ENCODE measurements at regions not wholly inside any gene's neighbourhood (a gene's known extent, or its start where the extent isn't known, plus 50 kb on each side); places are given as distances from the start of the nearest gene placed in this dataset.
A peak's percentile ranks its signal among the peaks of the same experiment; 100 is the strongest.

GRCh38 chr4:144509088-144510015 lies 136.6 kb upstream of the HHIP start (continued):
- TF ChIP-seq REST (IDR thresholded peaks at IDR 0.05; ENCODE audit: unreplicated experiment) (no peak), ZNF331 (CRISPR knock-in tag; IDR thresholded peaks at IDR 0.05; ENCODE audit: low read depth) (no peak), JUNB (IDR thresholded peaks at IDR 0.05; ENCODE audit: unreplicated experiment) (no peak), EZH2 (IDR thresholded peaks at IDR 0.05; ENCODE audit: low read depth, unreplicated experiment) (no peak), POLR2AphosphoS5 (IDR thresholded peaks at IDR 0.05; ENCODE audit: low read depth) (no peak), CREB1 (CRISPR knock-in tag; IDR thresholded peaks at IDR 0.05; ENCODE audit: low read depth) (no peak), CTCF (conservative IDR thresholded peaks at IDR 0.05; ENCODE audit: low read depth in 2 of 2) (no peak), ZNF114 (CRISPR knock-in tag; IDR thresholded peaks at IDR 0.05) (no peak), STAT1 (IDR thresholded peaks at IDR 0.05; ENCODE audit: unreplicated experiment) (no peak), NANOG (IDR thresholded peaks at IDR 0.05; ENCODE audit: borderline replicate concordance) (no peak), EZH2phosphoT487 (IDR thresholded peaks at IDR 0.05; ENCODE audit: unreplicated experiment) (no peak)

GRCh38 chr4:144514736-144515135 lies 131.2 kb upstream of the HHIP start:
- Histone ChIP-seq H3K4me3 (no peak overlapping the region), H3K27ac (ENCODE audit: low read depth) (no peak overlapping the region), H3K27me3 (ENCODE audit: insufficient read depth) (no peaks in the 10 kb centered on the region), H3F3A (replicated peaks; ENCODE audit: low read depth) (no peaks in the 10 kb centered on the region), H4K20me1 (replicated peaks; ENCODE audit: insufficient read depth) (no peaks in the 10 kb centered on the region), H3K79me2 (replicated peaks; ENCODE audit: insufficient read depth) (no peaks in the 10 kb centered on the region), H3K4me2 (no peak overlapping the region), H3K9me2 (ENCODE audit: insufficient read depth) (no peaks in the 10 kb centered on the region), H2AFZ (no peak overlapping the region), H3K4me1 (ENCODE audit: insufficient read depth) (no peaks in the 10 kb centered on the region), H3K36me3 (ENCODE audit: insufficient read depth) (no peaks in the 10 kb centered on the region)
- Mint-ChIP-seq H3K9me3 (no peaks in the 10 kb centered on the region), H3K4me3 (no peak overlapping the region), H3K27ac (no peak overlapping the region), H3K27me3 (ENCODE audit: insufficient read depth, low read depth, poor library complexity) (no peaks in the 10 kb centered on the region), H3K36me3 (ENCODE audit: low read depth) (no peaks in the 10 kb centered on the region), H3K4me1 (peaks cover 4% of the 10 kb centered on the region; the same call in 1 of the 3 replicates)
- ATAC-seq (no peak), DNase-seq (ENCODE audit: low spot score) (peak; percentile 32)
- TF ChIP-seq STAT1 (IDR thresholded peaks at IDR 0.05; ENCODE audit: unreplicated experiment) (no peak), EZH2 (IDR thresholded peaks at IDR 0.05; ENCODE audit: low read depth, unreplicated experiment) (no peak), CREB1 (CRISPR knock-in tag; IDR thresholded peaks at IDR 0.05; ENCODE audit: low read depth) (no peak), ZNF114 (CRISPR knock-in tag; IDR thresholded peaks at IDR 0.05) (no peak), REST (IDR thresholded peaks at IDR 0.05; ENCODE audit: unreplicated experiment) (no peak), NANOG (IDR thresholded peaks at IDR 0.05; ENCODE audit: borderline replicate concordance) (no peak)
